Body of pancreas (tissue), 4 donors: ENCODE measurements at regions not wholly inside any gene's neighbourhood (a gene's known extent, or its start where the extent isn't known, plus 50 kb on each side); places are given as distances from the start of the nearest gene placed in this dataset.

Source experiments
- CTCF ChIP-seq, 7 experiments: fragments of 450-650 bp in 4 of 7; fragments of 200-600 bp in 3 of 7; sonication (generic) in 3 of 7; IDR thresholded peaks; one replicate each; pipeline ENCODE4 v1.5.1; 2016 to 2019; ENCODE audit warnings: antibody characterized with exemption in 7 of 7
- POLR2A ChIP-seq, 3 donors: fragments of 450-650 bp; IDR thresholded peaks; one replicate each; pipeline ENCODE4 v1.6.1; 2016; ENCODE audit warnings: antibody characterized with exemption in 3 of 3, mild to moderate bottlenecking in 2 of 3

DNA sequence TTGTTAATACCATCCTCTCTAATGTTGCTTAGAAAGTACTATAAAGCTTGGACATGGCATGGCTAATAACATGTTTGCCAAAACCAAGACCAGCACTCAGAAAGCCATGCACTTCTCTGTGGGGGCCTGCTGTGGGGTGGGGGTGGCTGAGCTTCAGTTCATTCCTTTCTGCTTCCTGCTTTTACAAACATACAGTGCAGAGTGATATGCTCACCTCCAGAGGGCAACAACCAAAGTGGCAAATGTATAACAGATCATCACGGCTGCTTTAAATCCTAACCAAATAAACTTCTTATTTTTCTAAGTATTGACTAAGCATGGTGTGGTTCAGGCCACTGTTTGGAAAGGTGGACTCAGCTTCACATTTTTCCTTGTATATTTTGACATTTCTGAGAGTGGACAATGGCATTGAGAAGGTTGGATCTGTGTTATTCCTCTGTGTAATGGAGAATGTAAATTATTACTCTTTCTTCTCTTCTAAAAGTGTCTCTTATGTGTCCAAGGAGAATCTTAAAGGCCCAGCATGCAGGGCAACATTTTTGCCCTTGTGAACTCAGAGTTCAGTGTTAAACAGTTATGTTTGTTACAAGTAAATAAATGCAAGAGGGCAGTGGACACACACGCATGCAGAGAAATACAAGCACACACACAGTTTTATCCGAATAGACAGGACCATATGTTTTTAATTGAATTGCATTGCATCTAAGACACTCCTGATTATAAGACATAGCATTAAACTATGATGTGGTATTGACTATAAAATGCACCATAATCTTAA lies 186.1 kb downstream of the HERPUD2 start:
- TF ChIP-seq CTCF (IDR thresholded peaks at IDR 0.05) (no peak), POLR2A (IDR thresholded peaks at IDR 0.05) (no peak)
